MM.1S (cell line): ENCODE measurements at regions not wholly inside any gene's neighbourhood (a gene's known extent, or its start where the extent isn't known, plus 50 kb on each side); places are given as distances from the start of the nearest gene placed in this dataset.

ENCODE experiments used
- EZH2 ChIP-seq: fragments of 300-600 bp; sonication (generic); optimal IDR thresholded peaks from 2 replicates; pipeline ENCODE3; 2017; ENCODE audit warnings: low read depth, mild to moderate bottlenecking, antibody characterized with exemption, low read length, mixed read lengths
- EZH2phosphoT487 ChIP-seq: fragments of 300-600 bp; sonication (generic); IDR thresholded peaks from 2 replicates; pipeline ENCODE4 v1.6.1; 2018; ENCODE audit warnings: antibody characterized with exemption, low read length
- TF ChIP-seq, protein P1 (sequence below): fragments of 300-600 bp; sonication (generic); IDR thresholded peaks from 2 replicates; pipeline ENCODE4 v1.5.1; 2016; ENCODE audit warnings: antibody characterized with exemption, low read length, mixed read lengths

DNA sequence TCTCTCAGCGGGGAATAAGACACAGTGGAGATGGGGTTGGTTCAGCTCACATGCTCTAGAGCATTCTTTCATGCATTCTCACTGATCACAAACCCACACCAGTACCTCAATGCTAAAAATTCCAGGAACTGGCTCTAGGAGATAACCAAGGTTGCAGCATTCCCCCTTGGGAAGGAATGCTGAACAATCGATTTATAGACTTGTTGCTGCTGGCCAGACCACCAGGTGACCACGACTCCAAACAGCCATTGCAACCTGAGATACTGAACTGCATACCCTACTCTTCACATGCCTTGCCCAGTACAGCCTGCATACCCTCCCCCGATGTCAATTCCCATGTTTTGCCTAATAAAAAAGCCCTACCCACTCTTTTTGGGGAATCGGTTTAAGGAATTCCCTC lies 75.1 kb upstream of the GPRC5B start:
- TF ChIP-seq, protein P1, sequence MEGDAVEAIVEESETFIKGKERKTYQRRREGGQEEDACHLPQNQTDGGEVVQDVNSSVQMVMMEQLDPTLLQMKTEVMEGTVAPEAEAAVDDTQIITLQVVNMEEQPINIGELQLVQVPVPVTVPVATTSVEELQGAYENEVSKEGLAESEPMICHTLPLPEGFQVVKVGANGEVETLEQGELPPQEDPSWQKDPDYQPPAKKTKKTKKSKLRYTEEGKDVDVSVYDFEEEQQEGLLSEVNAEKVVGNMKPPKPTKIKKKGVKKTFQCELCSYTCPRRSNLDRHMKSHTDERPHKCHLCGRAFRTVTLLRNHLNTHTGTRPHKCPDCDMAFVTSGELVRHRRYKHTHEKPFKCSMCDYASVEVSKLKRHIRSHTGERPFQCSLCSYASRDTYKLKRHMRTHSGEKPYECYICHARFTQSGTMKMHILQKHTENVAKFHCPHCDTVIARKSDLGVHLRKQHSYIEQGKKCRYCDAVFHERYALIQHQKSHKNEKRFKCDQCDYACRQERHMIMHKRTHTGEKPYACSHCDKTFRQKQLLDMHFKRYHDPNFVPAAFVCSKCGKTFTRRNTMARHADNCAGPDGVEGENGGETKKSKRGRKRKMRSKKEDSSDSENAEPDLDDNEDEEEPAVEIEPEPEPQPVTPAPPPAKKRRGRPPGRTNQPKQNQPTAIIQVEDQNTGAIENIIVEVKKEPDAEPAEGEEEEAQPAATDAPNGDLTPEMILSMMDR, result no peak
- TF ChIP-seq EZH2phosphoT487 (no peak), EZH2 (no peak)
